ENCODE measurements at regions not wholly inside any gene's neighbourhood (a gene's known extent, or its start where the extent isn't known, plus 50 kb on each side); places are given as distances from the start of the nearest gene placed in this dataset.

- no peak for DNase-seq (ENCODE audit: low read depth, low spot score)
- no peak for TF ChIP-seq EZH2 (IDR thresholded peaks at IDR 0.05)
- no peak for TF ChIP-seq FOXP2 (optimal IDR thresholded peaks at IDR 0.05; ENCODE audit: control extremely low read depth, extremely low read length, insufficient read depth)
- no peak for TF ChIP-seq POLR2AphosphoS5 (IDR thresholded peaks at IDR 0.05; ENCODE audit: borderline replicate concordance, low read depth, low read length)
- H3K9ac ChIP-seq (ENCODE audit: insufficient read length), result no peak overlapping the region
- H3K27ac ChIP-seq, result no peak overlapping the region
- no peak overlapping the region for H3K4me3 ChIP-seq
- no peaks in the 10 kb centered on the region for H3K36me3 ChIP-seq (ENCODE audit: insufficient read depth, low read length)
- H3K9me3 ChIP-seq (ENCODE audit: low read depth, low read length), result peaks cover 10% of the 10 kb centered on the region; the same call in 1 of the 2 replicates
These were observed 268.9 kb downstream of the PIK3R1 start for GRCh38 chr5:68484307-68485068.

DNA sequence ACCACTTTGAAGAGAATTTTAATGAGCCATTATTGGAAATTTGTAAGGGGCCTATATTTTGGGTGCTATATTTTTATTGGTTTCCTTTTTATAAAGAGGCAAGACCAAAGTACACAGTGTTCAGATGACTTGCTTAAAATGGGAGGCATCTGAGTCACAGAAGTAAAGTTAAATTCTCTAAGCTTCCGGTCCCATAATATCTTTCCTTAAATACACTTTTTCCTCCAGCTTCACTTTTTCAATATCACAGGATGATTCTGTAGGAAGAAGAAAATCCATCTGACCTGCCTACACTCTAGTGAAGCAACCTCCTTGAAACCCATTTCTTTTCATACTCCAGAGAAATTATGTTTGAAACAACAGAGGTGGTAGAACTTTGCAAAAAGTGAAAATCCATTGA is 274.0 kb downstream of the PIK3R1 start:
- Histone ChIP-seq H3K36me3 (ENCODE audit: insufficient read depth, low read length) (no peaks in the 10 kb centered on the region), H3K9me3 (ENCODE audit: low read depth, low read length) (peaks cover 10% of the 10 kb centered on the region; the same call in 1 of the 2 replicates), H3K27ac (no peak overlapping the region), H3K9ac (ENCODE audit: insufficient read length) (no peak overlapping the region), H3K4me3 (no peak overlapping the region)
- TF ChIP-seq FOXP2 (optimal IDR thresholded peaks at IDR 0.05; ENCODE audit: control extremely low read depth, extremely low read length, insufficient read depth), result no peak
- no peak for TF ChIP-seq POLR2AphosphoS5 (IDR thresholded peaks at IDR 0.05; ENCODE audit: borderline replicate concordance, low read depth, low read length)
- TF ChIP-seq EZH2 (IDR thresholded peaks at IDR 0.05), result no peak
- no peak for DNase-seq (ENCODE audit: low read depth, low spot score)

GRCh38 chr5:68490406-68490805 is 274.9 kb downstream of the PIK3R1 start:
- peaks cover 10% of the 10 kb centered on the region; the same call in 1 of the 2 replicates for H3K9me3 ChIP-seq (ENCODE audit: low read depth, low read length)
- no peak for DNase-seq (ENCODE audit: low read depth, low spot score)
- TF ChIP-seq FOXP2 (optimal IDR thresholded peaks at IDR 0.05; ENCODE audit: control extremely low read depth, extremely low read length, insufficient read depth) (no peak), EZH2 (IDR thresholded peaks at IDR 0.05) (no peak)
- no peaks in the 10 kb centered on the region for H3K36me3 ChIP-seq (ENCODE audit: insufficient read depth, low read length)
- H3K9ac ChIP-seq (ENCODE audit: insufficient read length), result no peak overlapping the region
- H3K4me3 ChIP-seq, result no peak overlapping the region
- H3K27ac ChIP-seq, result no peak overlapping the region

DNA sequence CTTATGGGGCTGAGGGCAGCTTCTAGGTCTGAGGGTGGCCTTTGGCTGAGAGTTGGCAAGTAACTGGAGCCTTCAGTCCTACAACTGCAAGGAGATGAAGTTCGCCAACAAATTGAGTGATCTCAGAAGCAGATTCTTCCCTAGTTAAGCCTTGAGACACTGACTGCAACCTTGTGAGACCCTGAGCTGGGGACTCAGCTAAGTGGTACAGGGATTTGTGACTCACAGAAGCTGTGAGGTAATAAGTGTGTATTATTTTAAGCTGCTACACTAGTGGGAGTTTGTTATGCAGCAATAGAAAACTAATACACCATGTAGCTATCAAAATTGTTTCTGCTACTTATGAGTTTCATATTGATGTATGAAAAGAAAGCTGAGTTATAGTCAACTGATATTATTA is 279.2 kb downstream of the PIK3R1 start:
- no peaks in the 10 kb centered on the region; the same call in 1 of the 2 replicates for H3K9me3 ChIP-seq (ENCODE audit: low read depth, low read length)
- H3K36me3 ChIP-seq (ENCODE audit: insufficient read depth, low read length), result no peaks in the 10 kb centered on the region
- DNase-seq (ENCODE audit: low read depth, low spot score), result no peak
- no peak overlapping the region for H3K4me3 ChIP-seq
- no peak overlapping the region for H3K27ac ChIP-seq
- H3K9ac ChIP-seq (ENCODE audit: insufficient read length), result no peak overlapping the region
- no peak for TF ChIP-seq POLR2AphosphoS5 (IDR thresholded peaks at IDR 0.05; ENCODE audit: borderline replicate concordance, low read depth, low read length)
- no peak for TF ChIP-seq EZH2 (IDR thresholded peaks at IDR 0.05)
- TF ChIP-seq FOXP2 (optimal IDR thresholded peaks at IDR 0.05; ENCODE audit: control extremely low read depth, extremely low read length, insufficient read depth), result no peak

DNA sequence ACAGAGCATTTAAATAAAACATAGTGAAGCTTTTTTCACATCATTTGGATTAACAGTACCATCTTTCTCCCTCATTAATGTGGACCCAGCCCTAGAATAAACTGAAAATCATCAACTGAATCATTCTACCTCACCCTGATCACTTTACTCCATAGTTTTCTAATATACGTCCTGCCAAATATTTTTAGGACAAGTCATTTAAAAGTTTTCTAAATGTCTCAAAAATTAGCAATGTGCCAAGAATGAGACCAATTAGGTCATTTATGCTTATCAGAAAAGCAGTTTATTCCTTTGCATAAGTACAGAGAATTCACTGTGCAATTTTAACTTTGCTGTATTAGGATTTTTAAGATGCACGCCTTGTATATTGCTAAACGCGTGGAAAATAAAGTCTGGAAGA is 284.4 kb downstream of the PIK3R1 start:
- no peak for DNase-seq (ENCODE audit: low read depth, low spot score)
- H3K27ac ChIP-seq, result no peak overlapping the region
- no peak for TF ChIP-seq FOXP2 (optimal IDR thresholded peaks at IDR 0.05; ENCODE audit: control extremely low read depth, extremely low read length, insufficient read depth)
- TF ChIP-seq POLR2AphosphoS5 (IDR thresholded peaks at IDR 0.05; ENCODE audit: borderline replicate concordance, low read depth, low read length), result no peak
- TF ChIP-seq EZH2 (IDR thresholded peaks at IDR 0.05), result no peak
- no peak overlapping the region for H3K9ac ChIP-seq (ENCODE audit: insufficient read length)
- H3K36me3 ChIP-seq (ENCODE audit: insufficient read depth, low read length), result no peaks in the 10 kb centered on the region
- no peaks in the 10 kb centered on the region; the same call in 1 of the 2 replicates for H3K9me3 ChIP-seq (ENCODE audit: low read depth, low read length)
- no peak overlapping the region for H3K4me3 ChIP-seq

DNA sequence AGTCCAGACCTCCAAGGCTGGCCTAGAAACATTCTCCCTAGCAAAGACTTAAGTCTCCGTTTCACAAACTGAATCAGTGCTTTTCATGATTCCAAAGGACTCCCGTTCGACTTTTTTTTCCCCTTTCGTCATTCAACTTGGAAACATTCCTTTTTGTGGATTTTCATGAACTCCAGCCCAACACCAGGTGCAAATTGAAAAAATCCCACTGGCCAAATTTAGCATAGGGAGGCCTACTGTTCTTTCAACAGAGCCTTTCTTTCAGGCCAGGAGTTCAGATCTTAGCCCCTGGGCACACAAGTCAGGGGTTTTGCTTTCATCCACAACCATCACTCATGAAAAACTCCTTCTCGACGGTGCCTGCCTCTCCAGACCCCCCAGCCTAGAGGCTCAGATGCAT is 285.3 kb downstream of the PIK3R1 start:
- no peak overlapping the region for H3K27ac ChIP-seq
- H3K36me3 ChIP-seq (ENCODE audit: insufficient read depth, low read length), result no peaks in the 10 kb centered on the region
- H3K4me3 ChIP-seq, result no peak overlapping the region
- TF ChIP-seq EZH2 (IDR thresholded peaks at IDR 0.05), result no peak
- no peak for TF ChIP-seq POLR2AphosphoS5 (IDR thresholded peaks at IDR 0.05; ENCODE audit: borderline replicate concordance, low read depth, low read length)
- TF ChIP-seq FOXP2 (optimal IDR thresholded peaks at IDR 0.05; ENCODE audit: control extremely low read depth, extremely low read length, insufficient read depth), result no peak
- no peaks in the 10 kb centered on the region; the same call in 1 of the 2 replicates for H3K9me3 ChIP-seq (ENCODE audit: low read depth, low read length)
- no peak for DNase-seq (ENCODE audit: low read depth, low spot score)
- no peak overlapping the region for H3K9ac ChIP-seq (ENCODE audit: insufficient read length)

DNA sequence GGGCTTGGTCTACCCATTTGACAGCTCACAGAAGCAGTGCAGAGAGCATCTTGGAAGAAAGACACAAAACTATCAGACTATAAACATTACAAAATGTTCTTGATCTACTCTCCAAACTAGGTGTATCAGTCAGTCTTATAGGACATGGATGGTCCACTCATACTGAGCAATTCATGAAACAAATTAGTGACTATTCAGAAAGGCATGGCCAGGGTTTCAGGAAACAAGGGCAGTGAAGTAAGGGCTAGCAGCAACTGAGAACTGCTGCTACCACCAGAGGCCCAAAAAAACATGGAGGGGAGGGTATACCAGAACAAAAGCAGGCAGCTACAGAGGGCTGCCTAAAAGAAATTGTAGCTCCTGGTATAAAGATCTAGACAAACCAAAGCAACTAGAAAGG is 287.0 kb downstream of the PIK3R1 start:
- Histone ChIP-seq H3K9me3 (ENCODE audit: low read depth, low read length) (no peaks in the 10 kb centered on the region; the same call in 1 of the 2 replicates), H3K9ac (ENCODE audit: insufficient read length) (no peak overlapping the region), H3K36me3 (ENCODE audit: insufficient read depth, low read length) (no peaks in the 10 kb centered on the region), H3K27ac (no peak overlapping the region), H3K4me3 (no peak overlapping the region)
- DNase-seq (ENCODE audit: low read depth, low spot score), result no peak
- no peak for TF ChIP-seq EZH2 (IDR thresholded peaks at IDR 0.05)
- no peak for TF ChIP-seq POLR2AphosphoS5 (IDR thresholded peaks at IDR 0.05; ENCODE audit: borderline replicate concordance, low read depth, low read length)
- TF ChIP-seq FOXP2 (optimal IDR thresholded peaks at IDR 0.05; ENCODE audit: control extremely low read depth, extremely low read length, insufficient read depth), result no peak

DNA sequence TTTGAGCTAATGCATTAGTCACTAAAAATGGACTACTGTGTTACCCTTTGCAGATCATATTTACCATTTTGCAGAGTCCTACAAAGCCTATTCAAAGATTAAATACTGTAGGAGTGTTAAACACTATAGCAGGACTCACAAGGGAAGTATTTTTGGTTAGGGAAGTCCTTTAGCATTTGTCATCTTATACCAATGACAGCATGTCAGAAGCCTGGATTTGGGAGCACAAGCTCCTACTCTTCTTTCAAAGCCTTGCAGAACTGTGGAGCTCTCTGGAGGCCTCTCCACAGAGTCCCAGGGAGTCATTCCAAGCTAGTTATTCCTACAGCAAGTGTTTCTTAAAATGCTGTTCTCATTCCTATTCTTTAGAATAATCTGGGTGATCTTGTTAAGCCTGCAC is 288.8 kb downstream of the PIK3R1 start:
- no peaks in the 10 kb centered on the region for H3K9me3 ChIP-seq (ENCODE audit: low read depth, low read length)
- TF ChIP-seq FOXP2 (optimal IDR thresholded peaks at IDR 0.05; ENCODE audit: control extremely low read depth, extremely low read length, insufficient read depth) (no peak), POLR2AphosphoS5 (IDR thresholded peaks at IDR 0.05; ENCODE audit: borderline replicate concordance, low read depth, low read length) (no peak), EZH2 (IDR thresholded peaks at IDR 0.05) (no peak)
- no peak overlapping the region for H3K27ac ChIP-seq
- no peak overlapping the region for H3K4me3 ChIP-seq
- H3K36me3 ChIP-seq (ENCODE audit: insufficient read depth, low read length), result no peaks in the 10 kb centered on the region
- no peak overlapping the region for H3K9ac ChIP-seq (ENCODE audit: insufficient read length)
- DNase-seq (ENCODE audit: low read depth, low spot score), result no peak
